B cell (primary cell): ENCODE measurements at regions not wholly inside any gene's neighbourhood (a gene's known extent, or its start where the extent isn't known, plus 50 kb on each side); places are given as distances from the start of the nearest gene placed in this dataset.

Source experiments
- ATAC-seq: fragments of 200-7000 bp; cut with Tn5 transposase; one replicate; pipeline ENCODE4 v1.10.0; 2021; ENCODE audit warnings: low read depth, mild to moderate bottlenecking, moderate number of reproducible peaks, moderate library complexity
- CTCF ChIA-PET: fragments of 350-600 bp; sonication (Branson Sonifier 250); formaldehyde crosslinking; loops from one replicate; lab custom pipeline; 2021; ENCODE audit warnings: antibody characterized with exemption, inconsistent platforms; lab: Charles Lee
- POLR2A ChIA-PET: fragments of 350-600 bp; sonication (Branson Sonifier 250); formaldehyde crosslinking; loops from one replicate; lab custom pipeline; 2021; ENCODE audit warnings: antibody characterized with exemption; lab: Charles Lee
- DNase-seq: peaks from one replicate; pipeline ENCODE4 v3.0.0; 2013
- H2AFZ ChIP-seq: 2 replicates; pipeline ENCODE4 v1.6.1; 2012; ENCODE audit warnings: mild to moderate bottlenecking, low read depth, low read length; ENCODE audit not compliant: insufficient read depth, poor library complexity, severe bottlenecking
- H3K27ac ChIP-seq, 2 donors: 1 replicate in 1 of 2; 2 replicates in 1 of 2; pipeline ENCODE4 v1.5.1; 2012 to 2013; ENCODE audit warnings: low read length in 2 of 2, mild to moderate bottlenecking in 2 of 2, moderate library complexity in 1 of 2
- H3K27me3 ChIP-seq, 4 experiments: fragments of 200-600 bp in 1 of 4; sonication (generic) in 1 of 4; replicated peaks in 1 of 4; 1 replicate in 2 of 4; 2 replicates in 2 of 4; pipeline versions ENCODE4 v1.6.1 to v1.7.0; 2013 to 2016; ENCODE audit warnings: low read length in 3 of 4, mild to moderate bottlenecking in 2 of 4, mixed read lengths in 1 of 4, moderate library complexity in 1 of 4; ENCODE audit not compliant: insufficient read depth in 4 of 4, control insufficient read depth in 3 of 4; ENCODE audit errors: control extremely low read depth in 1 of 4
- H3K36me3 ChIP-seq, 2 experiments: replicated peaks in 1 of 2; 1 replicate in 1 of 2; 2 replicates in 1 of 2; pipeline versions ENCODE4 v1.6.1 to v1.7.1; 2013; ENCODE audit warnings: low read length in 1 of 2; ENCODE audit not compliant: insufficient read depth in 2 of 2, control insufficient read depth in 1 of 2; ENCODE audit errors: control extremely low read depth in 1 of 2, extremely low read depth in 1 of 2
- H3K4me1 ChIP-seq, 2 donors: fragments of 200-600 bp in 1 of 2; sonication (generic) in 1 of 2; 1 replicate in 1 of 2; 2 replicates in 1 of 2; pipeline versions ENCODE4 v1.5.1 to v1.6.1; 2013 to 2017; ENCODE audit warnings: low read length in 2 of 2; ENCODE audit not compliant: control insufficient read depth in 2 of 2, insufficient read depth in 2 of 2
- H3K4me2 ChIP-seq: replicated peaks from 2 replicates; pipeline ENCODE3; 2012; ENCODE audit warnings: mild to moderate bottlenecking, low read depth, low read length; ENCODE audit not compliant: poor library complexity, severe bottlenecking
- H3K4me3 ChIP-seq, 5 experiments: fragments of 200-600 bp in 1 of 5; sonication (generic) in 1 of 5; 1 replicate in 3 of 5; 2 replicates in 2 of 5; pipeline versions ENCODE4 v1.5.1 to v1.7.0; 2011 to 2016; ENCODE audit warnings: low read length in 4 of 5, mild to moderate bottlenecking in 4 of 5, low read depth in 2 of 5, control low read depth in 1 of 5, moderate library complexity in 1 of 5; ENCODE audit not compliant: insufficient read depth in 1 of 5; ENCODE audit errors: control extremely low read depth in 1 of 5, extremely low read depth in 1 of 5
- H3K79me2 ChIP-seq: fragments of 200-600 bp; sonication (generic); one replicate; pipeline ENCODE4 v1.6.0; 2016; ENCODE audit warnings: low read length; ENCODE audit not compliant: control insufficient read depth, insufficient read depth
- H3K9ac ChIP-seq: fragments of 200-600 bp; sonication (generic); 2 replicates; pipeline ENCODE4 v1.6.1; 2017; ENCODE audit warnings: mild to moderate bottlenecking, low read length, moderate library complexity
- H3K9me3 ChIP-seq, 3 donors: one replicate each; pipeline versions ENCODE4 v1.6.1 to v1.7.1; 2013; ENCODE audit warnings: low read length in 2 of 3; ENCODE audit not compliant: control insufficient read depth in 2 of 3, insufficient read depth in 1 of 3; ENCODE audit errors: control extremely low read depth in 1 of 3
- H4K20me1 ChIP-seq: 2 replicates; pipeline ENCODE4 v1.6.0; 2012; ENCODE audit warnings: mild to moderate bottlenecking, low read length; ENCODE audit not compliant: insufficient read depth, control insufficient read depth, poor library complexity, severe bottlenecking
- H3K27ac Mint-ChIP-seq: one replicate; pipeline ENCODE4 v1.8.0; 2021; ENCODE audit warnings: mixed read lengths
- H3K27me3 Mint-ChIP-seq: one replicate; pipeline ENCODE4 v1.8.0; 2021; ENCODE audit warnings: mixed read lengths
- H3K4me1 Mint-ChIP-seq: one replicate; pipeline ENCODE4 v1.8.0; 2021; ENCODE audit warnings: mixed read lengths
- H3K4me3 Mint-ChIP-seq: one replicate; pipeline ENCODE4 v1.8.0; 2021; ENCODE audit warnings: mixed read lengths
- H3K9me3 Mint-ChIP-seq: one replicate; pipeline ENCODE4 v1.8.0; 2022; ENCODE audit warnings: mixed read lengths; ENCODE audit not compliant: insufficient read depth
- CTCF ChIP-seq: fragments of 200-600 bp; IDR thresholded peaks from one replicate; pipeline ENCODE4 v1.8.0; 2022; ENCODE audit warnings: antibody characterized with exemption, mild to moderate bottlenecking
- EZH2 ChIP-seq: IDR thresholded peaks from 2 replicates; pipeline ENCODE4 v1.6.1; 2012; ENCODE audit warnings: borderline replicate concordance, low read depth, mild to moderate bottlenecking, moderate library complexity, low read length; ENCODE audit not compliant: insufficient read depth, poor library complexity, severe bottlenecking
- WGBS: methylation state at CpG from one replicate; pipeline ENCODE4 v1.1.5; 2013; ENCODE audit warnings: missing lambda C conversion rate; ENCODE audit not compliant: insufficient coverage; 5-methylcytosine and 5-hydroxymethylcytosine counted together
- intact Hi-C: fragments of 100-400 bp; cut with micrococcal nuclease; formaldehyde crosslinking; loops from one replicate; pipeline ENCODE4 v1.10.0; 2022

- Mint-ChIP-seq H3K4me3 (no peak overlapping the region), H3K27me3 (no peaks in the 10 kb centered on the region), H3K27ac (no peak overlapping the region), H3K9me3 (no peaks in the 10 kb centered on the region), H3K4me1 (no peaks in the 10 kb centered on the region)
- Histone ChIP-seq H3K4me3 (no peak overlapping the region), H3K27me3 (no peaks in the 10 kb centered on the region), H2AFZ (no peak overlapping the region), H3K9me3 (peaks cover 0 to 3% (median 0%) of the 10 kb centered on the region in 3 donors), H3K27ac (no peak overlapping the region), H3K9ac (no peak overlapping the region), H4K20me1 (no peaks in the 10 kb centered on the region), H3K4me2 (no peak overlapping the region), H3K36me3 (no peaks in the 10 kb centered on the region), H3K4me1 (no peaks in the 10 kb centered on the region), H3K79me2 (no peaks in the 10 kb centered on the region)
- DNase-seq (no peak), ATAC-seq (no peak)
- POLR2A ChIA-PET = no interaction called here
- no CpG with 5 or more reads among the region's 2 CpGs for WGBS
- TF ChIP-seq CTCF (no peak), EZH2 (no peak)
- CTCF ChIA-PET = no interaction called here
- intact Hi-C loops = no loop called here
These were observed 258.1 kb upstream of the PTCHD4 start for GRCh38 chr6:48369100-48369499.

GRCh38 chr6:48325701-48326100, 214.7 kb upstream of the PTCHD4 start:
- ATAC-seq (no peak), DNase-seq (no peak)
- no peaks in the 10 kb centered on the region for H3K36me3 ChIP-seq
- H3K4me3 ChIP-seq = no peak overlapping the region
- Mint-ChIP-seq H3K27ac (no peak overlapping the region), H3K4me3 (no peak overlapping the region), H3K9me3 (peaks cover 4% of the 10 kb centered on the region), H3K4me1 (no peaks in the 10 kb centered on the region), H3K27me3 (no peaks in the 10 kb centered on the region)
- H3K27me3 ChIP-seq = no peaks in the 10 kb centered on the region
- intact Hi-C loops = no loop called here
- H3K4me2 ChIP-seq = no peak overlapping the region
- H3K4me1 ChIP-seq = no peaks in the 10 kb centered on the region
- H3K27ac ChIP-seq = no peak overlapping the region
- no peaks in the 10 kb centered on the region for H4K20me1 ChIP-seq
- ChIA-PET POLR2A (no interaction called here), CTCF (no interaction called here)
- TF ChIP-seq CTCF = no peak
- no peak for TF ChIP-seq EZH2
- H3K9me3 ChIP-seq = no peaks in the 10 kb centered on the region
- 80% methylated on average over 1 of the region's 1 CpG for WGBS
- H3K9ac ChIP-seq = no peak overlapping the region
- no peaks in the 10 kb centered on the region for H3K79me2 ChIP-seq
- H2AFZ ChIP-seq = no peak overlapping the region
